ENCODE measurements at regions not wholly inside any gene's neighbourhood (a gene's known extent, or its start where the extent isn't known, plus 50 kb on each side); places are given as distances from the start of the nearest gene placed in this dataset.

DNA sequence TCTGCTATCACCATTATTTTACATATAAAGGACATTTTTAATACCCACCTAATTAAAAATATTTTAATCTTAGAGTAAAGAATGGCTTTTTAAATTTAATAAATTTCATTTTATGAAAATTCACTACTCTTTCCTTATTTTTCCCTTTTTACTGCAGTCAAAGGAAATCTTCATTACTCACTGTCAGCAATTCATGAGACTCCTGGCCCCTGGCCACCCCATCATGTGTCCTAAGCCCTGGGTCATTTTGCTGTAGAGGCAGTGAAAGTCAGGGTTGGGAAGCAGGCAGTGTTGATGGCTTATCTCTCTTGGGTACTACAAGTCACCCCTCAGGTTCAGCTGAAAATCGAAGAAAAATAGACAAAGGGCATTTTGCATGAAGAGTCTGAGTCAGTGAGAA is 468.6 kb upstream of the CCL2 start:
- DNase-seq = no peak

DNA sequence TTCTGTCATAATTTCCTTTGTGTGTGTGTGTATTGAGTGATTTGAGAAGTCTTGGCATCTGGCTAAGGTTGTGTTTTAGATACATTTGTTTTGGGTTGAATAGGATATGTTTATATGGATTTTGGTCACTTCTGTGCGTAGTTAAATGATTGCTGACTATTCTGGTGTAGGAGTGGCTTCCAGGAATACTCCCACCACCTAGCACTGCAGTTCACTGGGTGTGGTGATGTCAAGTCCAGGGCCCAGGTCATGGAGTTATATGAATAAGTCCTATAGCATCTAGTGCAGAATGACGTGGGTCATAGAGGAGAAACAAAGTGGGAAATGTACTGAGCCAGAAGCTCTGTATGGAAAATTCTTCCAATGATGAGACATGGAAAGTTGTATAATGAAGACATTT is 465.4 kb upstream of the CCL2 start:
- no peak for DNase-seq

DNA sequence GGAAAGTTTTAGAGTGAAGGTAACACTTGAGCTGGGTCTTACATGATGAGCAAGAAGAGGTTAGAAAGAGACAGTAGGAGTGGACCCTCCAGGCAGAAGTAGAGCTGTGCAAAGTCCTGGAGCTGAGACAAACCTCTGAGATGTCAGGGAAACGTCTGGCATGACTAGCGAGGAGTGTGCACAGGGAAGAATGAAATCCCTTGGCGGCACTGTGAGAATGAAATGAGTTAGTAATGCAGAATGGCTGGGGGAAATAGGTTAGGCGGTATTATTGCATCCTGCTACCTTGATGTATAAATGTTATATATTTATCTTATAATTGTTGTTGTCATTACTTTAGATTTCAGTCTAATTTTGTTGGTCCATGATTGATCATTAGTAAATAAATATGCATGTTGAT is 457.9 kb upstream of the CCL2 start:
- no peak for DNase-seq

DNA sequence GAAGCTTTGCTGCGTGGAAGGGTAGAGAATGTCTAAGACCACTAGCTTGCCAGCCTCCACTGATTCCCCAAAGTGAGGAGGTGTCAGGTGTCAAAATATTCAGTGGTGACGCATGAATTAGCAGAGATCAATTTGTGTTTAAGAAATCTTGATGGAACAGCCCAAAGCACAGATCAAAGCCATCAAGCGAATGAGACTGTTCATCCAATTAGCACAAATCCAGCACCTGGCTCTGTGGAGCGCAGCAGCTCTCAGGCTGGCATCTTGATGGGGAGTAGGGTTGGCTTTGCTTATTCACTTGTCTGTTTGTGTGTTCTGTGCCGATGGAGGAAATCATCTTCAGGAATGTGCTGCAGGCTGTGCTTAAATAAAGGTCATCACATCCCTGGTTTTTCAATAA is 456.8 kb upstream of the CCL2 start:
- DNase-seq = no peak

DNA sequence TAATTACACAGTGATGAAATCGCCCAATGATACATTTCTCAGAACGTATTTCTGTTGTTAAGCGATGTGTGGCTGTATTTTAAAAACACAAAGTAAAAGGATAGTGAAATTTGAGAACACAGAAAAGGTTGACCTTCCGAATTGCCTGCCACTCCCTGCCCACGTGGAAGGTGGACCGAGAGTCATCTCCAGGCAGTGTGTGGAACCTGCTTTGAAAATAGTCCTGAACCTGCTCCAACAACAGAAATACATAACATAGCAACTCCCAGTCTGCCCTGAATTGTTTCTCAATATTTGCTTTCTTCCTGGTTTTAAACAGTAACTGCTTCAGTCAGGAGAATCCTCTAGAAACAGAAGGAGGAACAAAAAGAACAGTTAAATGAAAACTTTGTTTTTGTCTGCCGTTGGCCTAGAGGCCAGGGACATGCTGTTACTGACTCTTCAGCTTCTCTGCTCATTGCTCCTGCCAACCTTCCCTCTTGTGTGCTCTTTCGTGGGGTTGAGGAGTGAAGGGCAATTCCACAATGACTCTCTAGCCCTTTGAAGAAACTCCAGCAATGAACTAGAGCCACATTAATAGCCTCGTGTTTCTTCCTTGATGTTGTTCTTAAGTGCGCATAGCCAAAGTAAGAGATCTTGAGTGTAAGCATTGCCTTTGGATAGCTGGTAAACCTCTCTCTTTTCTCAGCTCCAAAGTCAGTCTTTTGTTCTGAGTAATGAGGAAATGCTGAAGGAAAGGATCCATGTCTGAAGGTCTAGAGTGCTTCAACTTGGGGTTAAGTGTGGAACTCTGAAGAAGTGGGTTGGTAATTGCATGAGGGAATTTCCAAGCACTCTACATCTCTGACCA is 452.5 kb upstream of the CCL2 start:
- DNase-seq = no peak

DNA sequence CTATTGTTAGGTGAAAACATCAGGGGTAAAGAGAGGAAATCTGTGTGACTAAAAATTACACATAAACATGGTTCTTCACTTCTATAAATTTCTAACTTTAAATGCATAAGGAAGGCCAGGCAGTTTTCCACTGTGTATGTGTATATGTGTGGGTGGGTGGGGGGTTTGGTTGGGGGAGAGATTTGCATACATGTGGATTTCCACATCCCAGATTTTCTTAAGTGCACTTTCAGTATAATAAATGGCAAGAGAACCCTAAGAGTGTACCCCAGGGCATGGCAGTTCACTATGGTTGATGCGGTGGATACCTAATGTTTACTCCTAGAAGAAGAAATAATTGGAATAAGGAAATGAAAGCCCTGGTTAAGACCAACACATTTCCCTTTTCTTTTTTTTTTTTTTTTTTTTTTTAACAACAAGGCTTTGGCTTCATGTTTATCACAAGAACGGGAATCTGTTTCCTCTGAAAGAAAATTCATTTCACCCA is 451.8 kb upstream of the CCL2 start:
- DNase-seq = no peak

DNA sequence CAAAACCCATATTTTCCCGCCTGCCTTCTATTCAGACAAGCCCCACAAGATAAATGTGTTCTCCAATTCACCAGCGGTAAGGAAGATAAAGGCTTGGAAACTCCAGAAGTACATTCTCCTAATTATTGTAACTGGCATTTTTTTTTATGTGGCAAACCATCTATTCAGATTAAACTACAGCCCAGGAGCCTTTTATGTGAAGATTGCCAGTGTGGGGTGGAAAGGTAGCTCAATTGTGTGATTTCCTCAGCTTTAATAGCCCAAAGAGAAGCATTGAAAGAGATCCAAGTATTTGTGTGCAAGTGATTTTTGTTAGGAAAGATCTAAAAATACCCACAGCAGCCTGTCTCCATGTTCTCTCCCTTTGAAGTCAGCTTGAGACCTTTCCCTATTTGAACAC is 451.4 kb upstream of the CCL2 start:
- DNase-seq = no peak

DNA sequence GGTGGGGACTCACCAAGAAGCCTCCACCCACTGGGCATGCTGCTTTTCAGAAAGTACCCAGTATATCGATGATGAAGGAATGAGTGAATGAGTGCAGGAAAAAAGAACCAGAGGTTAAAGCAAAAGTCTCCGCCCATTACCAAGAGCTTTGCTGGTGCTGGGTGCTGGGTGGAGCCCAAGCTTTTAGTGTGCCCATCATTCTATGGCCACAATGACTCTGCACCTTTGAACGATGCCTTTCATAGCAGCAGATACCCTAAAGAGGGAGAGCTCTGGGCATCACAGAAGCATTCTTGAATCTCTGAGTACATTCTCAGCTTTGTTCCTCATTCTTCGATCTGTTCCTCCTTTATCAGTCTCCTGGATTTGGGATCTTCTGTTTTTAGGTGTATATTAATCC is 450.7 kb upstream of the CCL2 start:
- DNase-seq = no peak

DNA sequence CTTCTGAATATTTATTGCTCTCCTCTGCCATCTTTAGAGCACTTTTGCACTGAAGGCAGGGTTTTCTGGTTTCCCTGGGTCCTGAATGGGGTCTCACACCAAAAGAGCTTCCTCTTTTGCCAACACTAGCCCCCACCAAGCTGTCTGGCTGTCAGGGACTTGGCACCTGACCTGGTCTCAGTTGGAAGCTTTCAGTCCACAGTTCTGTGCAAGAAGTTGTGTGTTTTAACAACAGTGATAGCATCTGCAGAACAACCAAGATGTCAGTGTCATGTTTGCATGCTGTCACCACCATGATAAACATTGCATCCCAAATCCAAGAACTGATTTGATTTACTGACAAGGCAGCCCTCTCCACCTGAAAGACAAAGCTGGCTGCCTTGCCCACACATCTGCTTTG is 448.5 kb upstream of the CCL2 start:
- DNase-seq = no peak

DNA sequence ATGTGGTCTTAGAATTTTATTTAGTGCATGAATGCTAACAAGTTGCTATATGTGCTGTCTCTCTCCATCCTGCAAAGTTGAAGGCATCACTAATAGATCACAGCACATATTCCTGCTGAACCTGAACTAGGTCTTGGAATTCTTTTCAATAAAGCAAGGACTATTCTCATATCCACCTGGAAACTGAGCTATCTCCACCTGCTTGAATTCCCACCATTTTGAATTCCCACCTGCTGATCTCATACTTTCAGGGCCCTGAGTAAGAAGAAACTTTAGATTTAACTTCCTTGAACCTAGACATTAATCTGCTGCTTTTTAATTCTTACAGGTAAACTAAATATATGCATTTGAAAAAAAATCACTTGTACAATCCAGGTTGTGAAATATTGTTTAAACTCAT is 445.3 kb upstream of the CCL2 start:
- DNase-seq = no peak

DNA sequence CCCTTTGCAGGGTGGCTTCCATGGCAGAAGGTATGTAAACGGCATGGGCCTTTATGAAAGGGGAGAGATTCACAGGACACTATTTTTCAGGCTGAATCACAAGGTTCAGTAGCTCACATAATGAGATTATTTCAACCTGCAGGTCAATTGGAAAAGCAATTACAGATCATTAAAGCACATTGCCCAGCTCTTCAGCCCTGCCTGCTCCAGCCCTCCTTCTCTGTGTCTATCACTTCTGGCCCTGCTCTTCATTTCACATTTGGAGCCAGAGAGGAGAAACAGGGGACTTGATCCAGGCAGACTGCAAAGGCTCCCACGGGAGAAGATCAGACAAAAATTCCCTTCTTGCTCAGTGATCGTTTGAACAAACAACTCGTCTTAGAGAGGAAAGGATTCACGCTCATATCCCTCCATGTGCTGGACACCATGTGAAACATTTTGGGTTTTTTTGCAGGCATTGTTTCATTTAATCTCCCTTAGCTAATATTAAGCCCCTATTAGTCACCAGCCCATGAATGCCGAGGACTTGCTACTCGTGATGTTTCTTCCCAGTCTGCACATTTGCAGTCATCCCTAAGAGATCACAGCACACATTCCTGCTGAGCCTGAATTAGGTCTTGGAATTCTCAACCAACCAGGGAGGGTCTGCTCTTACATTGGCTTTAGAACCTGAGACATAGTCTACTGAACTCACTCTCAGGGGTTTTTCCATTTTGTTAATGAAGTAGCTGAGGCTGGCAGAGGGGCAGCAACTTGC is 443.9 kb upstream of the CCL2 start:
- no peak for DNase-seq

DNA sequence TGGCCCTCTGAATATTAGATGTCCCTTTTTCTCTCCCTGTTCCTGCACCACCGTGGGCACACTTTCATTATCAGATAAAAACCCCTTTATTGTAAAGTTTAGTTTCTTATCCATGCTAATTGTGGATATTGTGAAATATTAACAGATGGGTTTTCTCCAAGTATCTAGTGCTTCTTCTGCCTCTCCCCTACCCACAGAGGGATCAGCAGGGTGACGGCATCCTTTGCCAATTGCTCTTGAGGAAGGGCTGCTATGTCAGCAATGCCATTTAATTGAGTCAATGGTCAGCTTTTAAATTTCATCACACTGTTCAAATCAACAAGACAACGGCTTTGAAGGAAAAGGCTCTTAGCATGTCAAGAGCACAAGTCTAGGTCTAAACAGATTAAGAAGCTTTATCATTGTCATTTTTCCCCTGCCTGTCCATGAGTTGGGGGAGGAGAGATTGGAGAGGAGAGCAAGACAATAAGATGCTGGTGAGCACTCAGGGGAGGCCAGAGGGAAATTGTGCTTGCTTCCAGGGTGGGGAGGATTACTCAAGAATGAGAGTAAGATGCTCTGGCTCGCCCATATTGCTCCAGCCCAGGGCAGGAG is 443.0 kb upstream of the CCL2 start:
- DNase-seq = no peak

DNA sequence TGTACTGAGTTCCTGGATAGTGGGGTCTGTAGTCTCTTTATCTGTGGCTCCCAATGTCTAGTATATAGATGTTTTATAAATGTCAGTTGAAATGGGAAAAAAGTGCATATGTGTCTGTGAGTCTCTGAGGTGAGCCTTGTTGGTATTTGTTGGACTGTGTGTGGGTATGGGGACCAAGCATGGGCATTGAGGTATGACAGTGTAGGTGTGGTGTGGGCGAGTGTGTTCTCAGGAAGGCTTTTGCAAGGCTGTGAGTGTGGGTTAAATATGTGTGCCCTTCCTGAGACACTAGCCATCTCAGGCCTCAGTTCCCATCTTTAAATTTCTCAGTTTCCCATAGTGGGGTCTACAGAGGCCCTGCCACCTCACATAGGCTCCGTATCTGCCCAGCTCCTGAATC is 440.2 kb upstream of the CCL2 start:
- DNase-seq = no peak

DNA sequence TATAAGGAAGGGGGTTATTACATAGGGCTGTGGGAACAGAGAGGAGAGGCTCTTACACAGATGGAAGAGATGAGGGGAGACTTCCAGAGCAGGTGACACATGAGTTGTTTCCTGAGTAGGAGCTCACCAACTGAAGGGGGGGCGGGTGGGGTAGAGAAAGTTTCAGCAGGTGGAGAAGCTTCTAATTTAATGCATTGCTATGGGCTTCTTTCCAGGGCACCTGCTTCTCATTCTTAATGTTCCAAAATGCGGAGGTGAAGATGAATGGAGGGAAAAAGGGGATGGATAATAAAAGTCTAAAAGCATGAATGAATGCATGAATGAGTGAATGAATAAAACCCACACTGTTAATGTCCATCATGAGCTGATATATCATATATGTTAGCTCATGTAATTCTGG is 439.0 kb upstream of the CCL2 start:
- DNase-seq = no peak

DNA sequence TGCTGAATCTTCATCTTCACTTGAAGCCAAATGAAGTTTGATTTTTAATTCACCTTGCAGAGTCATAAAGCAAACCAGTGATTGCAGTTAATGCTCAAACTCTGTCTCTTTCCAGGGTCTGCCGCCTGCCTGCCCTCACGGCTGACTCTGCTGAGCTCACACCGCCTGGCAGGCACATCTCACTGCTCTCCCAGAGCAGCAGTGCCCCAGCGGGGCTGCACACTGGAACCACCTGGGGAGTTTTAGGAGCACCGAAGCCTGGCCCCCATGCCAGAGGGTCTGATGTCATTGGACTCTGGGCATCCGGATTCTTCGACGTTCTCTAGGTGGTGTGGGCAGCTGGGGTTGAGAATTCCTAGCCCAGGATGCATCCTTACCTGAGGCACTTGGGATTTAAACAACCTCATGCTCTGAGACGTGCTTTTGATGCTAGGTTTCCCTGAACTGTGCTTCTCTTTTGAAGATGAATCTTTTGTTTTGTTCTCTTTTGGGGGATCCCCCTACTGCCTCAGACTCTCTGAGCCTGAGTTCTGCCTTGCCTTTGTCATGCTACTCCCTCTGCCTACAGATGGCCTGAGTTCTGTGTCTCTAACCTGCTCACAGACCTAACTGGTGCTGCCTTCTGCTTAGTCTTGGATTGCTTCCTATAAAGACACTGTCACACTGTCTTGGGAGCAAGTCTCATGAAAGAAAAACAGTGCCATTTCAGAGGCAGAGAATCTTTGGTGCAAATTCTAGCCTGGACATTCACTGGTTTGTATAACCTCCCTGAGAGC is 438.1 kb upstream of the CCL2 start:
- DNase-seq = no peak

DNA sequence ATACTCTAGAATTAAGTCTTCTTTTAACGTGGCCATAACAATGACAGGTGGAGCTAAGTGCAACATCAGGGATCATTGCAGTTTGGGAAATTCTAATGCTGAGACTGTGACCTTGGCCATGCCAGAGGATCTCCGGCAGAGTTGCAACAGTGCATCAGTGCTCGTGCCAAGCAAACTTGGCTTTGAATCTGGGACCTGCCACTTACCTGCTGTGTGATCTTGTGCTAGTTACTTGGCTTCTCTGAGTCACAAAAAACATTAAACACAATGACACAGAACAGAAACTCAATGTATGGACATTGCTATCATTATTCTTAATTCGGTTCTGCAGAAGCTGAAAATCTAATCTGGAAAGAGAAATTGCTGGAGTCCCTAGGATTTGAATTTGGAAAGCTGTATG is 435.5 kb upstream of the CCL2 start:
- no peak for DNase-seq

DNA sequence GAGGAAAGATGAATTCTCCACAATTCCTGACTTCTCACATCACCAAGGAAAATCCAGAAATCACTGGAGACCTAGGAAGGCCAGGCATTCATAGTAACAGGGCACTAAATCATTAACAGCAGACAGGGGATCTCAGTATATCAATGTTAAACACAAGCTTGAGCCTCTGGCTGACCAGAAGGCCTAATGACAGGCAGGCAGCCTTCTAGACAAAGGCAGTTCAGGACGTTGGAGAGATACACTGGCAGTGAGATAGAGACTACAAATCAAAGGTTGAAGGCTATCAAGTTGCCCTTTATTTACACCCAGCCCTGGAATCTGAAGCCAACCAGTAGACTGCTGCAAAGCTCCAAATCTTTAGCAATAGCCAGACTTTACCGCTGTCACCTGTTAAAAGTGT is 422.8 kb upstream of the CCL2 start:
- DNase-seq = no peak

DNA sequence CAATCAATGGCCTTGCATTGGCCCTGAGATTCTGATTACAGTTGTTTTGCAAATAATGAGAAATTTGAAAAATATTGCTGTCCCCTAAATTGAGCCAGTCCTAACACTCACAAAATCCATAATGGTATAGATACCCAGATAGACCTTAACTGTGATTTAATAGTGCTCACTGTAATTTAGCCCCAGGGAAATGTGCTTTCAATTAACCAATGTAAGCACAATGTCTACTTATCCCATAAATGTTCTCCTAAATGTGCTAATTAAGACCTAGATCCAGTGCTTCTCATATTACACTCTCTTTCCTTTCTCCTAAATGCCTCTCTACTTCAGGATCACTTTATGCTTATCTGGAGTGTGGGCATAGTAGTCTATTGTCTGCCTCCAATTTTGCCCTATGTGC is 417.8 kb upstream of the CCL2 start:
- no peak for DNase-seq

DNA sequence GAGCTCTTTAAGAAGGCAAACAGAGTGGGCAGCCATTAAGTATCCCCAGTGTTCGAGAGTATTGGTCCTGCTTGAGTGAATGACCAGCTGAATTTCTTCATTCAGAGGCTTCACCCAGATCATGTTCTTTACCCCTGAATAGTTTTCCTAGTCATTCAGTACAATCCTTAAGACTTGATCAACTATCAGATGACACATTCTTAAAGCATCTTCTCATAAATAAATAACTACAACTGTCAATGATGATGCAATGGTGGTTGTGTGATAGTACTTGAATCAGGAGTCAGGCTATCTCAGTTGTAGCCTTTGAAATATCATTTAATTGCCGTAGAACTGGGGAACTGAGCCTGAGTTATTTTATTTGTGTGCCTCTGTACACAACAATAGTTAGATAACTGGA is 416.8 kb upstream of the CCL2 start:
- no peak for DNase-seq

DNA sequence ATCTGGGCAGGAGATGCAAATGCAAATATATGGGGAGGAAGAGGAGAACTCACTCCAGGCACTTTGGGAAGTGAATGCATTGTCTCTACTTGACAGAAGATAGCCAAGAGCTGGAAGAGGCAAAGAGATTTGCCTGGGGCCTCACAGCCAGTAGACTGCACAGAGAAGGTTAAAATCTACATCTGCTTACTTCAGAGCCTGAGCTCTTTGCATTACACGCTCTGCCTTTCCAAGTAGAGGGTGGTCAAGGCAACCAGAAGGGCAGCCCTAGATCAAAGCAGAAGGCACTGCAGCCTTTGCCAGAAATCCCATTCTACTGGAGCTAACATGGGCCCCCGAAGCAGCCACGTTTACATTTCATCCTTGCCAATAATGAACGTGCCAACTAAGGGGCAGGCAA is 407.2 kb upstream of the CCL2 start:
- no peak for DNase-seq

DNA sequence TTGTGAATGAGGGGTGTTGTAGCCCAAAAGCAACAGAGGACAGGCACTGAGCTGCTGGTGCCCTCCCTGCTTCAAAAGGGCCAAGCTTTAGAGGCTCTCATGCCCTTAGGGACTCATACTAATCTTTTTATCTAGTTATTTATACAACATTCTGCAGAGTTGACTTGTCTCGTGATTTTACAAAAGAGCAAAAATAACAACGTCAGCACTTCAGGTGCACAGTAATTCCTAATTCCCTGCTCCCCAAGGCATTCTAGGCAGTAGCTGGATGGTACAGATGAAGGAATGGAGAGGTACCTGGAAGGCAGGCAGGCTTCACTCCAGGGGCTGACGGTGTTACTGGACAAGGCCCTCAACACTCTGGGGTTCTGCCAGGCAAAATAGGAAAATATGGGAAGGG is 406.7 kb upstream of the CCL2 start:
- no peak for DNase-seq

DNA sequence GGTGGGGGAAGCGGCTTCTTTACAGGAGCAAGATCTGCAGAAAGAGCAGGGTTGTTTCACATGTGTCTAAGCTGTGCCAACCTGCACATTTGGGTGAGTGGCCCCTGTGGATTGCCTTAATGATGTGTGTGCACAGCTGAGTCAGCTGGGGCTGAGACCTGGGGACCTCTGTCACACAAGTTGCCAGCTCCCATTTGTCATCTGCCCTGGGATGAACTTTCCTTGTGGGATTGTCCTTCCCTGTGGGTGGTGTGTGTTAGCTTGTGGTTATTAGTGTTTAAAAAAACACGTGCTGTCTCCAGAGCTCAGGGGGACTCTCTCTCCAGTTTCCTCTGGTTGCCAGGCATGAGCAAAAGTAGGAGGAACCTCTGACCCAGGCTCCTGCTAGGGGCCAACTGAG is 400.5 kb upstream of the CCL2 start:
- no peak for DNase-seq

DNA sequence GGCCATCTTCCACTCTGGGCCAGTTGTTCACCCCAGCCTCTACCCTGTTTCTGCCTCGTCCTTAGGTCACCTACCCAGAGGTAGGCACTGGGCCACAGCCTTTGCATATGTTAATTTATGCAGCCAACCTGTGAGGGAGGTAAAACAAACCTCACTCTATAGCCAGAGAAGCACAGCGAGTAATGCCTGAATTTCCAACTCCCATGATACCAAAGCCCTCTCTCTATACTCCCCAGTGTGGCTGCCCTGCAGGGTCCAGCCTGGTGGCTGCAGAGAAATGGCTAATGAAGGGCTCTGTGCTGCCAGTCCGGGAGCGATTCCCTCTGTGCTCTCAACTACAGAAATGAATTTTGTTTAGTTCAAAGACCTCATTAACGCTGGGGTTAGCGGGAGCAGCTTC is 397.0 kb upstream of the CCL2 start:
- DNase-seq = no peak

Data from T-helper 9 cell (primary cell).